Pancreas (tissue), 10 donors: ENCODE measurements at regions not wholly inside any gene's neighbourhood (a gene's known extent, or its start where the extent isn't known, plus 50 kb on each side); places are given as distances from the start of the nearest gene placed in this dataset.
"Not testable (repeated sequence)": the region's sequence is repeated elsewhere in the genome, so short reads cannot be mapped to it uniquely, and the experiment has no call there.

Experiments
- ATAC-seq, 4 donors: fragments of 200-7000 bp; cut with Tn5 transposase; one replicate each; pipeline versions ENCODE4 v1.8.0 to v1.9.1; 2020; ENCODE audit warnings: mild to moderate bottlenecking in 4 of 4, moderate library complexity in 4 of 4
- DNase-seq, 6 donors: peaks; one replicate each; pipeline ENCODE4 v3.0.0-alpha.2; 2020
- FAIRE-seq: peaks from 2 replicates; lab custom pipeline; 2012; peaks lifted over from hg19 to GRCh38; lab: Jason Lieb, UNC
- H3K27ac ChIP-seq, 4 donors: fragments of 200-600 bp; sonication (generic); 1 replicate in 3 of 4; 2 replicates in 1 of 4; pipeline versions ENCODE4 v1.5.0 to v1.8.0; 2020
- H3K27me3 ChIP-seq, 4 donors: fragments of 200-600 bp; one replicate each; pipeline ENCODE4 v1.8.0; 2021
- H3K36me3 ChIP-seq, 3 donors: fragments of 200-600 bp; sonication (generic) in 1 of 3; one replicate each; pipeline versions ENCODE4 v1.5.0 to v1.8.0; 2020 to 2021
- H3K4me1 ChIP-seq, 3 donors: fragments of 200-600 bp; one replicate each; pipeline ENCODE4 v1.8.0; 2021
- H3K4me3 ChIP-seq, 4 donors: fragments of 200-600 bp; sonication (generic) in 2 of 4; one replicate each; pipeline versions ENCODE4 v1.5.0 to v1.8.0; 2020 to 2021
- H3K9me3 ChIP-seq, 4 donors: fragments of 200-600 bp; one replicate each; pipeline ENCODE4 v1.8.0; 2021
- WGBS, 2 donors: extraction: QIAGEN DNeasy Blood & Tissue Kit; methylation state at CpG; one replicate each; pipeline ENCODE4 v1.1.7; 2013; 5-methylcytosine and 5-hydroxymethylcytosine counted together
- intact Hi-C, 3 donors: fragments of 100-400 bp; cut with DNase I; formaldehyde crosslinking; loops; one replicate each; pipeline versions ENCODE4 v1.11.1 to v1.14.2; 2022
- TF ChIP-seq, protein P1 (sequence below), 4 donors: fragments of 200-600 bp; sonication (generic) in 3 of 4; IDR thresholded peaks; one replicate each; pipeline versions ENCODE4 v1.5.0 to v1.8.0; 2021; ENCODE audit warnings: antibody characterized with exemption in 4 of 4
- donor health status: healthy with polysubstance abuse.
- donor health status: DM: no; HTN: no; CAD: no; lungs with moderate emphysema.
- donor health status: DM: no; HTN: no; CAD: no.
- donor health status: control.
- donor health status: control.
- donor health status: Bipolar disorder and iron deficiency.
- donor health status: DM: yes; HTN: yes; CAD: no.
- donor health status: DM: no; HTN: no; CAD: no.
- donor health status: DM: no; HTN: no; CAD: no.
- donor health status: DM: yes; HTN: yes; CAD: no.

DNA sequence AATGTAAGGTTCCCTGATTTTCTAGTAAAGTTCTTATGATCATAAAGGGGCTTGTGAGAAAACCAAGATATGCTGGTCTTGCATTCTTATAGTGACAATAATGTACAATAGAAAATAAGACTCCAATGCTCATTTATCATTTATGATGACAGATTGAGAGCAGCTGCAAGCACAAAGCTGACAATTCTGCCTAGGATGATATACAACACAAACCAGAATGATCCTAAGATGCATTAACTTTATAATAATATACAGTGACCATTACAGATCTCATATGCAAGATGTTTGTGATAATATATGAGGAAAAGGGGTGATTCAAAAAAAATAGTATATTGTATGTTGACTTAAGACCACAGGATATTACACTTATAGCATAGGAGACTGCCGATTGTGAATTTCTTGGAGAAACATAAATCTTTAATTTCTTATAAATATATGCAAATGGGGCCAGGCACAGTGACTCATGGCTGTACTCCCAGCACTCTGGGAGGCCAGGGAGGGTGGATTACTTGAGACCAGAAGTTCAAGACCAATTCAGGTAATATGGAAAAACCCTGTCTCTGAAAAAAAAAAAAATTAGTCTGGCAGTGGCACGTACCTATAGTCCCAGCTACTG is 387.0 kb downstream of the ZBBX start:
- H3K27ac ChIP-seq: no peak overlapping the region
- TF ChIP-seq, protein P1, sequence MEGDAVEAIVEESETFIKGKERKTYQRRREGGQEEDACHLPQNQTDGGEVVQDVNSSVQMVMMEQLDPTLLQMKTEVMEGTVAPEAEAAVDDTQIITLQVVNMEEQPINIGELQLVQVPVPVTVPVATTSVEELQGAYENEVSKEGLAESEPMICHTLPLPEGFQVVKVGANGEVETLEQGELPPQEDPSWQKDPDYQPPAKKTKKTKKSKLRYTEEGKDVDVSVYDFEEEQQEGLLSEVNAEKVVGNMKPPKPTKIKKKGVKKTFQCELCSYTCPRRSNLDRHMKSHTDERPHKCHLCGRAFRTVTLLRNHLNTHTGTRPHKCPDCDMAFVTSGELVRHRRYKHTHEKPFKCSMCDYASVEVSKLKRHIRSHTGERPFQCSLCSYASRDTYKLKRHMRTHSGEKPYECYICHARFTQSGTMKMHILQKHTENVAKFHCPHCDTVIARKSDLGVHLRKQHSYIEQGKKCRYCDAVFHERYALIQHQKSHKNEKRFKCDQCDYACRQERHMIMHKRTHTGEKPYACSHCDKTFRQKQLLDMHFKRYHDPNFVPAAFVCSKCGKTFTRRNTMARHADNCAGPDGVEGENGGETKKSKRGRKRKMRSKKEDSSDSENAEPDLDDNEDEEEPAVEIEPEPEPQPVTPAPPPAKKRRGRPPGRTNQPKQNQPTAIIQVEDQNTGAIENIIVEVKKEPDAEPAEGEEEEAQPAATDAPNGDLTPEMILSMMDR (IDR thresholded peaks at IDR 0.05): no peak
- no peak overlapping the region for H3K4me3 ChIP-seq
- no peak for DNase-seq
- no peaks in the 10 kb centered on the region for H3K4me1 ChIP-seq
- 81% methylated on average over 2 of the region's 2 CpGs for WGBS, 2 donors
- H3K9me3 ChIP-seq: no peaks in the 10 kb centered on the region
- H3K27me3 ChIP-seq: no peaks in the 10 kb centered on the region
- no peak for ATAC-seq
- intact Hi-C loops: no loop called here
- H3K36me3 ChIP-seq: no peaks in the 10 kb centered on the region
- FAIRE-seq: no peak

DNA sequence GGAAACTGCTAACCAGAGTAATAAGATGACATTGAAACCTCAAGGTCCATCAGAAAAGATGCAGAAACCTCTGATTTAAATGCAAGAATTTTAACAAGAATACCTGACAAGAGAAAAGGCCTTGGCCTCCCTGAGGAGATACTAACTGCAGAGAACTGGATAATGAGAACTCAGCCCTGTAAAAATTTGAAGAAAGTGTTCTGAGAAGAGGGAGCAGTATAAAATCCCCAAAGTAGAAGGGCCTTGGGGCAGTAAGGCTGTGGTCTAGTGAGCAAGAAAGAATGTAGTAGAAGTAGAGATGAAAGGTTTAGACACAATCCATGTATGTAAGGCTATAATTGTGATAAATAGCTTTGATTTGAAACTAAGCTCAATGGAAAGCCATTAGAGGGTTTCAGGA is 394.1 kb downstream of the ZBBX start:
- DNase-seq: no peak
- no peaks in the 10 kb centered on the region for H3K27me3 ChIP-seq
- TF ChIP-seq, protein P1 (IDR thresholded peaks at IDR 0.05): no peak
- no peak overlapping the region for H3K4me3 ChIP-seq
- intact Hi-C loops: no loop called here
- H3K9me3 ChIP-seq: no peaks in the 10 kb centered on the region
- no peak overlapping the region for H3K27ac ChIP-seq
- H3K4me1 ChIP-seq: no peaks in the 10 kb centered on the region
- no peak for ATAC-seq
- H3K36me3 ChIP-seq: no peaks in the 10 kb centered on the region
- FAIRE-seq: no peak

DNA sequence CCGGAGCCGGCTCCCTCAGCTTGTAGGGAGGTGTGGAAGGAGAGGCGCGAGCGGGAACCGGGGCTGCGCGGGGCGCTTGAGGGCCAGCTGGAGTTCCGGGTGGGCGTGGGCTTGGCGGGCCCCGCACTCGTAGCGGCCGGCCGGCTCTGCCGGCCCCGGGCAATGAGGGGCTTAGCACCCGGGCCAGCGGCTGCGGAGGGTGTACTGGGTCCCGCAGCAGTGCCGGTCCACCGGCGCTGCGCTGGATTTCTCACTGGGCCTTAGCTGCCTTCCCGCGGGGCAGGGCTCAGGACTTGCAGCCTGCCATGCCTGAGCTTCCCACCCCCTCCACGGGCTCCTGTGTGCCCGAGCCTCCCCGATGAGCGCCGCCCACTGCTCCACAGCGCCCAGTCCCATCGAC is 404.3 kb downstream of the ZBBX start:
- intact Hi-C loops: not testable (repeated sequence)
- 91 to 94% methylated on average over 29 to 36 of the region's 36 CpGs for WGBS, 2 donors

DNA sequence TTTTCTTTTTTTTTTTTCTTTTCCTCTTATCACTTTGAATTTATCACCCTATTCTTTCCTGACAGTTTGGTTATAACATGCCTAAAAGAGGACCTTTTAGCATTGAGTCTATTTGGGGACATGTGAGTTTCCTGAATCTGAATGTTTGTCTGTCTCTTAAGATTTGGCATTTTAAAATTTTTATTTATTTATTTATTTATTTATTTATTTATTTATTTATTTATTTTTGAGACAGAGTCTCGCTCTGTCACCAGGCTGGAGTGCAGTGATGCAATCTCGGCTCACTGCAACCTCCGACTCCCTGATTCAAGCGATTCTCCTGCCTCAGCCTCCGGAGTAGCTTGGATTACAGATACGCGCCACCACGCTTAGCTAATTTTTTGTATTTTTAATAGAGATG is 412.4 kb downstream of the ZBBX start:
- FAIRE-seq, H3K36me3 ChIP-seq, DNase-seq, H3K4me3 ChIP-seq, ATAC-seq, H3K9me3 ChIP-seq, H3K4me1 ChIP-seq, H3K27me3 ChIP-seq, intact Hi-C loops, H3K27ac ChIP-seq: not testable (repeated sequence)
- WGBS, 2 donors: 96 to 97% methylated on average over 8 of the region's 8 CpGs

More for the DNA sequence above, 404.3 kb downstream of the ZBBX start:
- not testable (repeated sequence) for H3K27ac ChIP-seq, H3K36me3 ChIP-seq, ATAC-seq, H3K4me1 ChIP-seq, FAIRE-seq, H3K4me3 ChIP-seq, H3K9me3 ChIP-seq, H3K27me3 ChIP-seq
- peak in 1 of 6 donors; percentile 57 for DNase-seq

DNA sequence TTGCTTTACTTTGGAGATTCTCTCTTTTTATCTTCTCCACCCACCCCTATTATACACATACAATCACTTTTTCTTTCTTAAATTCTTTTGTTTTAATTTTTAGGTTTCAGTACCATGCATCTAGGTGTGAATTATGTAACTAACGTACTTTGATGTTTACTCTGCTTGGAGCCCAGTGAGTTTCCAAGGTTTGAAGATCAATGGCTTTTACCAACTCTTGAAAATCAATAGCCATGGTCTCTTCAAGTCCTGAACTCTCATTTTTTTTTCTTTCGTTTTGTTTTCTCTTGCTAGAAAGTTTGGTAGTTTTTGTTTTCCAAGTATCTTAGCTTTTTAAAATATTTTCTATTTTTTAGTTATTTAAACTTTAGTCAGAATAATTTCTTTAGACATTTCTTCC is 417.2 kb downstream of the ZBBX start:
- Histone ChIP-seq H3K4me3 (no peak overlapping the region), H3K9me3 (no peaks in the 10 kb centered on the region), H3K27ac (no peak overlapping the region), H3K4me1 (no peaks in the 10 kb centered on the region), H3K36me3 (no peaks in the 10 kb centered on the region), H3K27me3 (no peaks in the 10 kb centered on the region)
- no peak for FAIRE-seq
- intact Hi-C loops: no loop called here
- TF ChIP-seq, protein P1 (IDR thresholded peaks at IDR 0.05): no peak
- 21 to 24% methylated on average over 2 of the region's 2 CpGs for WGBS, 2 donors
- ATAC-seq: no peak
- DNase-seq: no peak

DNA sequence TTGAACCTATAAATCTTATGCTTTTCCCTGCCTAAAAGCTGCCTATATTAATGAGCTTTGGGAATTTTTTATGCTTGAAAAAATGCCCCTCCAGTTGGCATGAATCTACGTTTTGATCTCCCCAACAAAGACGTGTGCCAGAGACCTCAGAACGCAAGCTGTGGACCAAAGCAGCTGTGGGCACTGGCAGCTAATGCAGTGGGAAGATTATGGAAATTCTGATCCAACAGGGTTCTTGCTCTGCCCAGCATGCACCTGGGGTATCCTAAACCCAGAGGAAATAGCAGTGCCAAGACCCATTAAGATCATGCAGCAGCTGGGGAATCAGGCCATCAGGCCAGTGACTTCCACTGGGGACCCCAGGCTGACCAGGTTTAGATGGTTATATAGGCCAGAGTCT is 423.0 kb downstream of the ZBBX start:
- no peaks in the 10 kb centered on the region for H3K9me3 ChIP-seq
- no peaks in the 10 kb centered on the region for H3K27me3 ChIP-seq
- TF ChIP-seq, protein P1 (IDR thresholded peaks at IDR 0.05): no peak
- no peak overlapping the region for H3K27ac ChIP-seq
- intact Hi-C loops: no loop called here
- DNase-seq (no peak), FAIRE-seq (no peak), ATAC-seq (no peak)
- no peaks in the 10 kb centered on the region for H3K36me3 ChIP-seq
- H3K4me1 ChIP-seq: no peaks in the 10 kb centered on the region
- WGBS, 2 donors: 61 to 71% methylated on average over 3 of the region's 3 CpGs
- no peak overlapping the region for H3K4me3 ChIP-seq
